ENCODE measurements at regions not wholly inside any gene's neighbourhood (a gene's known extent, or its start where the extent isn't known, plus 50 kb on each side); places are given as distances from the start of the nearest gene placed in this dataset.

DNA sequence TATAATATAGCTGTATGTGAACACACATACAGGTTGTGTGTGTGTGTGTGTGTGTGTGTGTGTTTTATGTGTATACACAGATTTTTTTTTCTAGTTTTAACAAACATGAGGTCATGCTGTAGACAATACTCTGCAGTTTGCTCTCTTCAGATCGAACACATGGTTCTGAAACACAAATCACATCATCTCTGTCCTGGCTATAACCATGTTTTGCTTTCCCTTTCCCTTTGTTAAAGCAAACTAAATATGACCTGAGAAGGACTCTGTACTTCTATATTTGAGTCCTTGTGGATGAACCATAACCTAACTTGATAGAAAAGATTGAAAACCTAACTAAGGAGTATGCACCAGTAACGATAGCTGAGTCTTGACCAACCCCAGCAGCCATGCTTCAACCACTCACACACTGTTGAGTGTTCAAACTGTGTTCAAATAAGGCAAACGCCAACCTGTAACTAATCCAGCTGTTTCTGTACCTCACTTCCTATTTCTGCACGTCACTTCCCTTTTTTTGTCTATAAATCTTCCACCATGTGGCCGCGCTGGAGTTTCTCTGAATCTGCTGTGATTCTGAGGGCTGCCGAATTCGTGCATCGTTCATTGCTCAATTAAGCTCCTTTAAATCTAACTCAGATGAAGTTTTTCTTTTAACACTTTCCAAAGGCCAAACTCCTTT is 303.8 kb downstream of the HS3ST3B1 start:
- Mint-ChIP-seq H3K27ac (no peak overlapping the region), H3K4me1 (no peaks in the 10 kb centered on the region), H3K36me3 (peaks cover 1% of the 10 kb centered on the region; the same call in 1 of the 2 replicates), H3K27me3 (ENCODE audit: low read depth) (no peaks in the 10 kb centered on the region; the same call in 1 of the 2 replicates), H3K4me3 (no peak overlapping the region), H3K9me3 (peaks cover 14% of the 10 kb centered on the region)
- CTCF ChIA-PET: no interaction called here
- no peak for DNase-seq (ENCODE audit: low spot score)
- no peak for TF ChIP-seq NFE2L1 (CRISPR knock-in tag; IDR thresholded peaks at IDR 0.05)
- no peak for ATAC-seq
- POLR2A ChIA-PET: no interaction called here

DNA sequence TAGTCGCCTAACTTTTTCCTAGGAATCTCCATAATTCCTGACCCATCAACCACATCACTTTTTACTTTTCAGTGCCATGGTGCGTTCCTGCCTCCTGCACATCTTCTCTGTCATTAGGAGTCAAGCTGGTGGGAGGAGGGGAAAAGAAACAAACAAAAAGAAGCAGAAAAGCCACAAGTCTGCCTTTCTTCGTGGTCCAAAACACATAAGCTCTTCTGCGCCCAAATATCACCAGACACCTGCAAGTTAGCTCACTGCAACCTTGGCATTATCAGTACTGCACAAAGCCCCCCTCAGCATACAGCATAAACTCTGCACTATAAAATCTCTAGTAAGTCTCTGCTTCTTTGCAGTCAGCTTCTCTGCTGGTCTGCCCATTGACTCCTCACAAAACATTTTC is 295.3 kb downstream of the HS3ST3B1 start:
- DNase-seq (ENCODE audit: low spot score): no peak
- ChIA-PET CTCF (no interaction called here), POLR2A (no interaction called here)
- Mint-ChIP-seq H3K9me3 (peaks cover 12% of the 10 kb centered on the region; the same call in 1 of the 2 replicates), H3K4me3 (no peak overlapping the region), H3K4me1 (0 out of 2 replicates have a peak, but pooled peaks cover 4% of the 10 kb centered on the region), H3K27ac (no peak overlapping the region), H3K36me3 (no peaks in the 10 kb centered on the region), H3K27me3 (ENCODE audit: low read depth) (no peaks in the 10 kb centered on the region; the same call in 1 of the 2 replicates)
- no peak for TF ChIP-seq SP1 (CRISPR knock-in tag; conservative IDR thresholded peaks at IDR 0.05)
- no peak for TF ChIP-seq ZNF219 (CRISPR knock-in tag; IDR thresholded peaks at IDR 0.05; ENCODE audit: borderline replicate concordance)
- no peak for TF ChIP-seq ZNF532 (CRISPR knock-in tag; IDR thresholded peaks at IDR 0.05; ENCODE audit: borderline replicate concordance)
- no peak for TF ChIP-seq ZNF232 (CRISPR knock-in tag; IDR thresholded peaks at IDR 0.05)
- no peak for TF ChIP-seq NFE2L1 (CRISPR knock-in tag; IDR thresholded peaks at IDR 0.05)
- TF ChIP-seq FOXJ3 (CRISPR knock-in tag; IDR thresholded peaks at IDR 0.05; ENCODE audit: borderline replicate concordance): no peak
- ATAC-seq: no peak

DNA sequence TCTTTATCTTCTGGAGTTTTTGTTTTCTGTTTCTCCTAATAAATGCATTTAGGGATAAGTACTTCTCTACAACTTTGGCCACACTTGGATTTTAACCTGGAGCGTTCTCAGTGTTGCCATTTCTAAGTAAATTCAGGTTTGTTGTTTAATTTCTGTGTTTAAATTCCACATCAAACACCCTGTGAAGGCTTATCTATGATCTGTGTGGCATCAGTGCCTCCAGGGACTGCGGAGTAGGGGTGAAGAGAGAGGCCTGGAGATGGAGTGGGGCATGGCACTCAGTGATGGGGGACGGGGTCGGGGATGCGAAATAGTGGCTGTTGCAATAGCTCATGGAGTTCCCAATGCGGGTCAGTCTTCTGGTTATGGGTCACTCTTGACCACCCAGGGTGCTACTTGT is 294.8 kb downstream of the HS3ST3B1 start:
- peaks cover 11% of the 10 kb centered on the region; the same call in 1 of the 2 replicates for H3K9me3 Mint-ChIP-seq
- POLR2A ChIA-PET: no interaction called here
- no peak for DNase-seq (ENCODE audit: low spot score)
- H3K36me3 Mint-ChIP-seq: no peaks in the 10 kb centered on the region
- no peak for ATAC-seq
- no peaks in the 10 kb centered on the region; the same call in 1 of the 2 replicates for H3K27me3 Mint-ChIP-seq (ENCODE audit: low read depth)
- CTCF ChIA-PET: no interaction called here
- H3K4me1 Mint-ChIP-seq: 0 out of 2 replicates have a peak, but pooled peaks cover 4% of the 10 kb centered on the region
- H3K27ac Mint-ChIP-seq: no peak overlapping the region
- H3K4me3 Mint-ChIP-seq: no peak overlapping the region
- TF ChIP-seq SOX15 (CRISPR knock-in tag; IDR thresholded peaks at IDR 0.05) (no peak), RORB (CRISPR knock-in tag; IDR thresholded peaks at IDR 0.05) (no peak), FOXJ3 (CRISPR knock-in tag; IDR thresholded peaks at IDR 0.05; ENCODE audit: borderline replicate concordance) (no peak), SMAD4 (CRISPR knock-in tag; IDR thresholded peaks at IDR 0.05) (no peak), ZNF532 (CRISPR knock-in tag; IDR thresholded peaks at IDR 0.05; ENCODE audit: borderline replicate concordance) (no peak), FOXP1 (CRISPR knock-in tag; IDR thresholded peaks at IDR 0.05; ENCODE audit: borderline replicate concordance) (no peak), HMGXB4 (CRISPR knock-in tag; IDR thresholded peaks at IDR 0.05) (no peak), ELF4 (CRISPR knock-in tag; IDR thresholded peaks at IDR 0.05; ENCODE audit: low read depth) (no peak), ATF1 (CRISPR knock-in tag; IDR thresholded peaks at IDR 0.05) (no peak), CREB1 (CRISPR knock-in tag; IDR thresholded peaks at IDR 0.05) (no peak)
- TF ChIP-seq, protein P1, sequence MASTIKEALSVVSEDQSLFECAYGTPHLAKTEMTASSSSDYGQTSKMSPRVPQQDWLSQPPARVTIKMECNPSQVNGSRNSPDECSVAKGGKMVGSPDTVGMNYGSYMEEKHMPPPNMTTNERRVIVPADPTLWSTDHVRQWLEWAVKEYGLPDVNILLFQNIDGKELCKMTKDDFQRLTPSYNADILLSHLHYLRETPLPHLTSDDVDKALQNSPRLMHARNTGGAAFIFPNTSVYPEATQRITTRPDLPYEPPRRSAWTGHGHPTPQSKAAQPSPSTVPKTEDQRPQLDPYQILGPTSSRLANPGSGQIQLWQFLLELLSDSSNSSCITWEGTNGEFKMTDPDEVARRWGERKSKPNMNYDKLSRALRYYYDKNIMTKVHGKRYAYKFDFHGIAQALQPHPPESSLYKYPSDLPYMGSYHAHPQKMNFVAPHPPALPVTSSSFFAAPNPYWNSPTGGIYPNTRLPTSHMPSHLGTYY (CRISPR knock-in tag; IDR thresholded peaks at IDR 0.05): no peak
- TF ChIP-seq, protein P2, sequence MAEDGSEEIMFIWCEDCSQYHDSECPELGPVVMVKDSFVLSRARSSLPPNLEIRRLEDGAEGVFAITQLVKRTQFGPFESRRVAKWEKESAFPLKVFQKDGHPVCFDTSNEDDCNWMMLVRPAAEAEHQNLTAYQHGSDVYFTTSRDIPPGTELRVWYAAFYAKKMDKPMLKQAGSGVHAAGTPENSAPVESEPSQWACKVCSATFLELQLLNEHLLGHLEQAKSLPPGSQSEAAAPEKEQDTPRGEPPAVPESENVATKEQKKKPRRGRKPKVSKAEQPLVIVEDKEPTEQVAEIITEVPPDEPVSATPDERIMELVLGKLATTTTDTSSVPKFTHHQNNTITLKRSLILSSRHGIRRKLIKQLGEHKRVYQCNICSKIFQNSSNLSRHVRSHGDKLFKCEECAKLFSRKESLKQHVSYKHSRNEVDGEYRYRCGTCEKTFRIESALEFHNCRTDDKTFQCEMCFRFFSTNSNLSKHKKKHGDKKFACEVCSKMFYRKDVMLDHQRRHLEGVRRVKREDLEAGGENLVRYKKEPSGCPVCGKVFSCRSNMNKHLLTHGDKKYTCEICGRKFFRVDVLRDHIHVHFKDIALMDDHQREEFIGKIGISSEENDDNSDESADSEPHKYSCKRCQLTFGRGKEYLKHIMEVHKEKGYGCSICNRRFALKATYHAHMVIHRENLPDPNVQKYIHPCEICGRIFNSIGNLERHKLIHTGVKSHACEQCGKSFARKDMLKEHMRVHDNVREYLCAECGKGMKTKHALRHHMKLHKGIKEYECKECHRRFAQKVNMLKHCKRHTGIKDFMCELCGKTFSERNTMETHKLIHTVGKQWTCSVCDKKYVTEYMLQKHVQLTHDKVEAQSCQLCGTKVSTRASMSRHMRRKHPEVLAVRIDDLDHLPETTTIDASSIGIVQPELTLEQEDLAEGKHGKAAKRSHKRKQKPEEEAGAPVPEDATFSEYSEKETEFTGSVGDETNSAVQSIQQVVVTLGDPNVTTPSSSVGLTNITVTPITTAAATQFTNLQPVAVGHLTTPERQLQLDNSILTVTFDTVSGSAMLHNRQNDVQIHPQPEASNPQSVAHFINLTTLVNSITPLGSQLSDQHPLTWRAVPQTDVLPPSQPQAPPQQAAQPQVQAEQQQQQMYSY (CRISPR knock-in tag; IDR thresholded peaks at IDR 0.05): no peak

Data from WTC11 (cell line).